ENCODE measurements at regions not wholly inside any gene's neighbourhood (a gene's known extent, or its start where the extent isn't known, plus 50 kb on each side); places are given as distances from the start of the nearest gene placed in this dataset.

- DNase-seq: no peak
Observed at GRCh38 chr7:130972201-130972600, 238.2 kb upstream of the KLF14 start.

DNA sequence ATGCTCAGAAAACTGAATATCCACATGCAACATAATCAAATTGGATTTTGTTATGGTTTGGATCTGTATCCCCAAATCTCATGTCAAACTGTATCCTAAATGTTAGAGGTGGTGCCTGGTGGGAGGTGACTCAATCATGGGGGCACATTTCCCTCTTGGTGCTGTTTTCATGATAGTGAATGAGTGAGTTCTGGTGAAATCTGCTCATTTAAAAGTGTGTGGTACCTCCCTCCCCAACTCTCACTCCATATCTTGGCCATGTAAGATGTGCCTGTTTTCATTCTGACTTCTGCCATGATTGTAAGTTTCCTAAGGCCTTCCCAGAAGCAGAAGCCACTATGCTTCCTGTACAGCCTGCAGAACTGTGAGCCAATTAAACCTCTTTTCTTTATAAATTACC lies 239.6 kb upstream of the KLF14 start:
- no peak for DNase-seq

DNA sequence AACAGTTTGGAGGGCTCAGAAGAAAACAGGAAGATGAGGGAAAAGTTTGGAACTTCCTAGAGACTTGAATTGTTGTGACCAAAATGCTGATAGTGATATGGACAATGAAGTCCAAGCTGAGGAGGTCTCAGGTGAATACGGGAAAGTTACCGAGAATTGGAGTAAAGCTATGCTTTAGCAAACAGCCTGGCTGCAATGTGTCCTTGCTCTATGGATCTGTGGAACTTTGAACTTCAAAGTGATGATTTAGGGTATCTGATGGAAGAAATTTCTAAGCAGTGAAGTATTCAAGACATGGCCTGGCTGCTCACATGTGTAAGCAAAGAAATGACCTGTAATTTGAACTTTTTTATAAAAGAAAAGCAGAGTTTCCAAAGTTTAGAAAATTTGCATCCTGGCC lies 240.2 kb upstream of the KLF14 start:
- DNase-seq: no peak

GRCh38 chr7:130974794-130975193 lies 240.8 kb upstream of the KLF14 start:
- no peak for DNase-seq

GRCh38 chr7:130975731-130976130 lies 241.7 kb upstream of the KLF14 start:
- DNase-seq: no peak

DNA sequence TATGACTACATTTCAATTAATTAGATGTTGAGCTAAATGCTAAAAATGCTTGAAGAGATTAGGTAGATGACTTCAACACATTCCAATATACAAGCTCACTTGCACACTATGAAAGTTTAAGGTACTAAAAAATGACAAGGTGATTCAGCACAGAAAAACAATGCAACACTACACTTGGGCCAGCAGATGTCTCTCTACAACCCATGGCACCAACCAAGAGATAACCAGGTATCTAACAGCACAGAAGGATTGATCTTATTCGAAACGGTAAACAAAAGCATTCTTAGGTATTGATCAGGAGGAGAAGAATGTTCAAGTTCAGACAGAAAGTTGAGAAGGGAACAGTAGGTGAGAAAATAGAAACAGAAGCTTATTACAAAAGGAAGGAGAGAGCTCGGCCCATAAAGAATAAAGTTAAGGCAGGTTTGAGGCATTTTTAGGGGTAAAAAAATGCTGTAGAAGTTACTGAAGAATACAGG lies 248.2 kb upstream of the KLF14 start:
- peak; percentile 74 for DNase-seq

DNA sequence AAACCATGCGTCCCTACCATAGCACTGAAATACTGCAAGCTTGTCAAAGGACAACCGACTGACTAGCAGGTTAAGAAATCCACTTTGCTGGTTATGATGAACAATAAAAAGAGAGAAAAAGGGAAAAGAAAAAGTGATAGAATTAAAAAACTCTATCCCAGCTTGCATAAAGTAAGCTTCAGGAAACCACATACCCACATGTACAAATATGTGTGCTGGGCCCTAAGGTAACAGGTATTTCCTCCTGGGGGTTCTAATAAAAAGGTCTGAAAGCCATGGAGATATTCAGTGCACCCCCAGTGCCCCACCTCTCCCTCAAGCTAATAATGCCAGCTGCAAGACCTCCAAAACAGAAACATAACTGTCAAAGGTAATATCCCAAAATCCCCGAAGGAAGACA lies 248.6 kb upstream of the KLF14 start:
- no peak for DNase-seq

DNA sequence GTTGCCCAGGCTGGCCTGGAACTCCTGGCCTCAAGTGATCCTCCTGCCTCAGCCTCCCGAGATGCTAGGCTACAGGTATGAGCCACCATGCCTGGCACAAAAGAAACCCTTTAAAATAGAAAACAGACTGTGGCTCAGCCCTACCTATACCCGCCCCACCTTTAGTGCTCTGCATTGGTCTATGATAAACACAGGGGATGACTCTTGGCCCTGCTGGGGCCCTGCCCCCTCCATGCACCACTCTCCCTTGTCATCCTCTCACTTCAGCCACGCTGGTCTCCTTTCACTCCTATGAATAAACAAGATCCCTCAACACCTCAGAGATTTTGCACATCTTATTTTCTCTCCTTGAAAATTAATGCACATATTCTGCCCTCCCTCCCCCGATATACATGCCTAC lies 251.4 kb upstream of the KLF14 start:
- no peak for DNase-seq

- DNase-seq: no peak
Observed at GRCh38 chr7:130986261-130986690, 252.3 kb upstream of the KLF14 start.

DNA sequence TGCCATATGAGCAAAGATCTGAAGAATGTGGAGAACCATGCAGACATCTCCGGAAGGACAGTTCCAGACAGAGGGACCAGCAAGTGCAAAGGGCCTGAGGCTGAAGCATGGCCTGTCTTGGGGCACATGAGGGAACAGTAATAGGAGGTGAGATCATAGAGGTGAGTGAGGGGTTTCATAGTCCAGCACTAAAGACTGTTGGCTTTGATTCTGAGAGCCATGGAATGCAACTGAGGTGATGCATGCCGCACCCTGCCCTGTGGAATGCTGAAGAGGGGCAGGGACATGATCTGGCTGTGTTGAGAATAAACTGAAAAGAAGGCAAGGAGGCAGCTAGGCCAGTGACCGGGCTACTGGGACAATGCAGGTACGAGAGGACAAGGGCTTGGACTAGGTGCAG lies 253.1 kb upstream of the KLF14 start:
- DNase-seq: no peak

DNA sequence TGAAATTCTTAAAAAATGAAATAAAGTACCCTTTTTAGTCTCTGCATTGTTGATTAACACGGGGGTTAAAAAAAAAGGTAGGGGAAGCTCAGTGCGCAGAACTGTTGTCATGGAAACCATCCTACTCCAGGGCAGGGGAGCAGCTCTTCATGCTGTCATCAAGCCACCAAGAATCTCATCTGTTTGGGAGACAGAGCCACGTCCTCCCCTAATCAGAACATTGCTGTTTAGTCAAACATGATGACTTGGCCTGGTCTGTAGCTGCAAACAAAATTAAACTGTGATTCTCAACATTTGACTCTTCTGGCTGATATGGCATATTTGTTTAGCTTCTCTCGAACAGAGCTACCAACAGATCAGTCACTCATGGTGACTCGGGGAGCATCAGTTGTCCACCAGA lies 254.4 kb upstream of the KLF14 start:
- no peak for DNase-seq

DNA sequence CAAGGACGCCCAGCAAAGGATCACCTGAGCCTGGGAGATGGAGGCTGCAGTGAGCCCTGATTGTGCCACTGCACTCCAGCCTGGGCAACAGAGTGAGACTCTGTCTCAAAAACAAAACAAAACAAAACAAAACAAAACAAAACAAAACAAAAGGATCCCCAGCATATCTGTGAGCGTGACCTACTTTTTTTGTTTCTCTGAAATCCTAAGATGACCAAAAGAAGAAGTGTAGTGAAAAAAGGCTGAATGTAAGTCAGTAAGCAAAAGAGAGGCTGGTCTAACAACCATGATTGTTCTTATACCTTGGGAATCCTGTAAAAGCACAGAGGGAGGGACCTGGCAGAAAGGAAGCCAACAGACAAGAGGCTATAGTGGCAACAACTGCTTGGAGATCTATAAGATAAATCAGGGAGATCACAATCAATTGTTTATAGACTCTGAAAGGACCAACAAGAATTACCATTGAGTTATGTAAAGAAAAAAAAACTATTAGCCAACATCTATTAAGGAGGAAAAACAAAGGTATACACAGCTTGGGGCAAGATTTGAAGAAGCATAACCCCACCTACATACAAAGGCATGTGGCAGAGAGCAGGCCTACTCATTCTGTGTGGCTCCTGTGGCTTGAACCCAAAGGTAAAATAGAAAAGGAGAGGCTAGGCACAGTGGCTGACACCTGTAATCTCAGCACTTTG lies 255.2 kb upstream of the KLF14 start:
- DNase-seq: no peak

GRCh38 chr7:130990178-130990832 lies 256.3 kb upstream of the KLF14 start:
- no peak for DNase-seq

- no peak for DNase-seq
Observed at GRCh38 chr7:130993671-130994365, 259.8 kb upstream of the KLF14 start.

DNA sequence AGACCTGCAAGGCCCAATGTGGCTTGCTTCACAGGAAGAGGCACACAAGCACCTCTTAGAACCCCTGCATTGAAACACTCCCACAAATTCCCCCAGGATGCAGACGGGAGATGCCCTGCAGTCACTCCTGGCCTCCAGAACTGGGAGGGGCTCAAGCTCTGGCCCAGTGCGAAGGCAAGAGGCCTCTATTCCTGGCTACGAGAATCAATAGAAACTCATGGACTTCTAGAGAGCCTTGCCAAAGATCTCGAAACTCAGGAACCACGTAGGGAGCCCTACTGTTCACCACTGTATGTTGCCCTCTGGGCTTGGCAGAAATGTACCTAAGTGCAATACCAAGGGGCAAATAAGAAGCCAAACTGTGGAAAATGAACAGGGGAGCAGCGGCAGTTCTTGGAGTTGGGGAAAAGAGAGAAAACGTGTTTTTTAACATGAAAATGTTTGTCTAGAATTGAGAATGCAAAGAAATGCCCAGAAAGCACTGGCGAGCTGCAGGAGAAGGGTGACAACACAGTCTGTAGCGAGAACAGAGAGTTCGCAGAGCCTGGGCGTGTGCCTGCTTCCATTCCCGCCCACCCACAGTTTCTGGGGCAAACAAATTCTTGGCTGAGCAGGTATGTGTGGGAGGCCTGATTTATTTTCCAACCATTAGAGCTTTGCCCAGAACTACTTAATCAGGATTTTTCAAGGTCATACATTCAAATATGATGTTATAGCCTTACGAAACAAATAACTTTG lies 260.5 kb upstream of the KLF14 start:
- DNase-seq: no peak

DNA sequence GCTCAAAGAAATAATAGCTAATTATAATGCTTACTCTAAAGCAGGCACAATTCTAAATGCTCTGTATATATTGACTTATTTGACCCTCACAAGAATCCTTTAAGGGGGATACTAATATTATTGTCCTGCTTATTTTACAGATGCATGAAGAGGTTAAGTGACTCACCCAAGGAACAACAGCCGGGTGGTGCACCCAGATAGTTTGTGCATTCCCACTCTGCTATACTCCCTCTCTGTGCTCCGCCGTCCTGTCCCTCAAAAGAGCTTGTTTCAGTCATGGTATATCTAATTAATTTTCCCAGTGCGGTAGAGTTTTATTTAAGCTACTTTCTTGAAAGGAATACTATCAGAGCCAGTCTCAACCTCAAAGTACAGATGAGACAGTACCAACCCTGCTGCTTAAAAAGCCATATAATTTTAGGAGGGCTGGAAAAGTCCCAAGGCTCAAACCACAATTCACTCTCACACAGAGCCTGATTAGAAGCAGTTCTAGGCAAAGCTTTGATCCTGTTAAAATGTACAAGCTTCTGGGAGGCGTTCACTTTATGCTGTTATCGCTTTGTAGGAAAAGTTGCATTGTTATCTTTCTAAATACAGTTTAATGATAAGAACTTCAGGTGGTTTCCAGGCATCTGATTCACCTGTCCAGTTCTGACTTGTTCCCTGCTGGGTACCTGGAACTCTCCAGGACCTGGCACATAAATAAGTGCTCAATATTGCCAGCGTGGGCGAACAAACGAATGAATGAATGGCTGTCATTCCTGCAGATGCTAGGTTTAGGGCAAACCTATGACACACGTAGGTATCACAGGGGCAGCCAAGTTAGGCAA lies 261.5 kb upstream of the KLF14 start:
- no peak for DNase-seq

DNA sequence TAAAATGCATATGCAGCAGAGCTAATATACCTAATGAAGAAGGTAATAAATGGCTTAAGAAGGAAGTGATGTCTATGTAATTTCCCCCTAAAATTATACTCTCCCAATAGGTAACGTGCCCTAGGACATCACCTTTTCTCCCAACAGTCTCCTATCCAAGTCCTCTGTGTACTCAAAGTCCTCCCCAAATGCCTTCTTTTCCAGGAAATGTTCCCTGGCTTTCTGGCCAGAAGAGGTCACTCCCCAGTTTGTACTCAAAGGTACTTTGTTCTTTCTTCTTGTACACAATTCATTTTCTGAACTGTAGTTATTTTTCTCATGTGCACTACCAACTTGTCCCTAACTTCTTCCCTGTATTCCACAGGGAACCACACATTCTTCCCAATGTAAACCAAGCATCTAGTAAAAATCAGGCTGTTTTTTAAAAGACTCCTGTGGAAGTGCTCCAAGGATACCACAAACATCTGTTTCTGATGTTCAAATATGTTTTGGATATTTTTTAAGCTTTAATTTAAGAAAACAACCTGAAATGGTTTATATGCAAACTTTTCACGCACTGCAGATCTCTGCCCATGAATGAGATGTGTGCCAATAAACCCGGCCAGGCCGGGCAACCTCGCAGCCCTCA lies 262.3 kb upstream of the KLF14 start:
- no peak for DNase-seq

DNA sequence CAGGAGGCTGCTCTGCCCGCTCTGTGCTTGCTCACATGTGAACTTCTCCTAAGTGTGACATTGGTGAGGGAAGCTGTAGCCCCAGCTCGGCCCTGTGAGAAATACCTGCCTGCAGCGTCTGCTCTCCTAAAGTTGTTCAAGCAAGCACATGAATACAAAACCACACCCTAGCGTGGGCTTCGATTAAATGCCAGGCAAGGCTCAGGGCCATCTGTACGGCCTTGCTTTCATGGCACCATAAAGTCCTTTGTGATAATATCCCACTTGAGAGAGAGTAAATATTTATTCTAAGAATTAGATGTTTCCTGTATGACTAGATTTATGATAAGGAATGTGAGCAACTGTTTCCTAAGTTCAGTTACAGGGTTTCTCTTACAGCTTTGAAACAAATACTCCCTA lies 262.8 kb upstream of the KLF14 start:
- no peak for DNase-seq

DNA sequence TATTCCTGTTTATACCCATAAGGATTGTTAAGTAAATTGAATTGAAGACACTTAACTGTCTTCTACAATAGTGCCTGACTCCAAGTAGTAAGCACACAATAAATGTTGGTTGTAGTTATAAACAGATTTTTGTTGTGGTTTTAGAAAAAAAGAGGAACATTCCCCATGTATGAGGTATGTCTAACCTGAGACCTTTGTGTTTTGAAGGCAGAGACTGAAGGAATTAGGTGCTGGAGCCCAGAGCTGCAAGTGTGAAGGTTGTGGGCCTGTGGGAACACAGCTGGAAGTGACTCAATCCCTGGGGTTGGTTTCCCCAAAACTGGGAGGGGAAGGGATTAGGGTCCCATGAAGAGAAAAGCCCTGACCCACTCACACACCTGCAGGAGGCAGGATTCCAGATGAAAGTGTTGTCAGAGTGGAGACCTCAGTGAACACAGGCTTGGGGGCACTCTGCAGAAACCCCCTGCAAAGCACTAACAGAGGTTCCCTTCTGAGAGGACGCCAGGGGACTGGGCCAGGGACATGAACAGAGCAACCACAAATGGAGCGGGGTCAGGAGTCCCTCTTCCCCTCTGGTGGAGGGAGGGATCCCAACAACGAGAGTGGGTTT lies 265.1 kb upstream of the KLF14 start:
- no peak for DNase-seq

GRCh38 chr7:130999926-131000325 lies 265.9 kb upstream of the KLF14 start:
- DNase-seq: no peak

DNA sequence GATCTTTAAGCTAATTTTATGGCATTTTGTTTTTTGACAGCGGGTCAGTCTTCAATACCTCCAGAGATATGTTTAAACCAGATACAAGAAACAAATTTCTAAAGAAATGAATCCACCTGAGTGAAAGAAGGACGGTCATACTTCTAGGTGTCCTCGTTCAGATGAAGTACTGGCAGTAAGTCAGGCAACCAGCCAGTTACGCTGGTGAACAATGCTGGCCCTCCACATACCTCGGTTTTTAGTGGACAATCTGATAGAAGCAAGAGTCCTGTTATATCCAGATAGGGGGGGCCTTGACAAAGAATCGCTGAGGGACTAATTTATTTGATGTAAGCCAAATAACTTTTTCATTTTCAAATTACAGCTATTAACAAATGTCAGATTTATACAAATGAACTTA lies 266.4 kb upstream of the KLF14 start:
- no peak for DNase-seq

GRCh38 chr7:131000873-131001272 lies 266.9 kb upstream of the KLF14 start:
- DNase-seq: no peak
